GM06990 (cell line): ENCODE measurements at regions not wholly inside any gene's neighbourhood (a gene's known extent, or its start where the extent isn't known, plus 50 kb on each side); places are given as distances from the start of the nearest gene placed in this dataset.

Experiments used
- DNase-seq: peaks from one replicate; pipeline ENCODE4 v3.0.0-alpha.2; 2011; ENCODE audit not compliant: insufficient read length; ENCODE audit errors: extremely low read depth
- H3K27me3 ChIP-seq: replicated peaks from 2 replicates; pipeline ENCODE4 v1.6.0; 2011; ENCODE audit warnings: low read length; ENCODE audit not compliant: control insufficient read depth, insufficient read depth
- H3K36me3 ChIP-seq: 2 replicates; pipeline ENCODE4 v1.5.1; 2011; ENCODE audit warnings: low read length; ENCODE audit not compliant: control insufficient read depth, insufficient read depth
- H3K4me3 ChIP-seq: replicated peaks from 2 replicates; pipeline ENCODE4 v1.5.1; 2011; ENCODE audit warnings: low read depth, mild to moderate bottlenecking, control low read depth, low read length
- TF ChIP-seq, protein P1 (sequence below): IDR thresholded peaks from 2 replicates; pipeline ENCODE4 v1.5.1; 2011; ENCODE audit warnings: low read length, control low read depth, mild to moderate bottlenecking, inconsistent platforms; ENCODE audit not compliant: insufficient read depth, poor library complexity, severe bottlenecking

GRCh38 chr17:6005939-6006338 is 64.2 kb upstream of the WSCD1 start:
- no peak for DNase-seq
- Histone ChIP-seq H3K4me3 (no peak overlapping the region), H3K36me3 (no peaks in the 10 kb centered on the region), H3K27me3 (no peaks in the 10 kb centered on the region)
- TF ChIP-seq, protein P1, sequence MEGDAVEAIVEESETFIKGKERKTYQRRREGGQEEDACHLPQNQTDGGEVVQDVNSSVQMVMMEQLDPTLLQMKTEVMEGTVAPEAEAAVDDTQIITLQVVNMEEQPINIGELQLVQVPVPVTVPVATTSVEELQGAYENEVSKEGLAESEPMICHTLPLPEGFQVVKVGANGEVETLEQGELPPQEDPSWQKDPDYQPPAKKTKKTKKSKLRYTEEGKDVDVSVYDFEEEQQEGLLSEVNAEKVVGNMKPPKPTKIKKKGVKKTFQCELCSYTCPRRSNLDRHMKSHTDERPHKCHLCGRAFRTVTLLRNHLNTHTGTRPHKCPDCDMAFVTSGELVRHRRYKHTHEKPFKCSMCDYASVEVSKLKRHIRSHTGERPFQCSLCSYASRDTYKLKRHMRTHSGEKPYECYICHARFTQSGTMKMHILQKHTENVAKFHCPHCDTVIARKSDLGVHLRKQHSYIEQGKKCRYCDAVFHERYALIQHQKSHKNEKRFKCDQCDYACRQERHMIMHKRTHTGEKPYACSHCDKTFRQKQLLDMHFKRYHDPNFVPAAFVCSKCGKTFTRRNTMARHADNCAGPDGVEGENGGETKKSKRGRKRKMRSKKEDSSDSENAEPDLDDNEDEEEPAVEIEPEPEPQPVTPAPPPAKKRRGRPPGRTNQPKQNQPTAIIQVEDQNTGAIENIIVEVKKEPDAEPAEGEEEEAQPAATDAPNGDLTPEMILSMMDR = no peak

- TF ChIP-seq, protein P1 = no peak
- H3K4me3 ChIP-seq = no peak overlapping the region
- DNase-seq = no peak
- no peaks in the 10 kb centered on the region; the same call in 1 of the 2 replicates for H3K27me3 ChIP-seq
- no peaks in the 10 kb centered on the region for H3K36me3 ChIP-seq
Measured at GRCh38 chr17:6011206-6011605, 59.0 kb upstream of the WSCD1 start.

DNA sequence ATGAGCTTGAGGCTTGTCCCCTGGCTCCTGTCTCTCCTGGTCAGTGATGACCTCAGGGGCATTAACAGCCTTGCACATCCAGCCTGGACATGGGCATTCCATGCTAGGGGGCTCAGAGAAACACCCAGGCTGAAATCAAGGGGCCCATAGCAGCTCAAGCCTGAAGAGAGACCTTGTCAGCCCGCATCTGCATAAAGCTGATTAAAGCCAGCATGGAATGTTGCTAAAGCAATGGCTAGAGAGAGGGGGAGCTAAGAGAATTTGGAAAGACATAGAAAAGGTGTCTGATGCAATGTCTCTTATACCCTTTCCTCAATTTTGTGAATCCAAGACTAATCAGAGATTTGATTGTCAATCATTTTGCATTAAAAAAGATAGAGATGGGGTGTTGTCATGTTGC is 51.4 kb upstream of the WSCD1 start:
- H3K4me3 ChIP-seq = no peak overlapping the region
- H3K27me3 ChIP-seq = no peaks in the 10 kb centered on the region; the same call in 1 of the 2 replicates
- H3K36me3 ChIP-seq = no peaks in the 10 kb centered on the region
- TF ChIP-seq, protein P1 = no peak
- DNase-seq = no peak

DNA sequence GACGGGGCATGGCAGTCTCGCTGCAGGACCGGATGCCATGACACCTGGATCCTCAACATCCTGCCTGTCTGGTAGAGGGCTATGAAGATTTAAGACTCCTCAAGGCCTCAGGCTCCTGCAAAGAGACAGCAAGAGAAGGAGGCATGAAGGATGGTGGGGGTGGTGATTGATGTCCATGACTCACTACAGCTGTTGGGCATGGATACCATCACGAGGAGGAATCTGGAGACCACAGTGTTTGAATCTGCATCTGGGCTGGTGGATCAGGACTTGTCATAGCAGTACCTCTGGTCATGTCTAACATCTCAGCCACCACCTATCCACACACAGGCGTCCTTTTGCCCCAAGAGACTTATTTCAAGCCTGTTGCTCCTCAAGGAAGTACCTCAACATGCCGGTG is 50.2 kb upstream of the WSCD1 start:
- DNase-seq = no peak
- H3K4me3 ChIP-seq = no peak overlapping the region
- H3K36me3 ChIP-seq = no peaks in the 10 kb centered on the region
- H3K27me3 ChIP-seq = no peaks in the 10 kb centered on the region
- TF ChIP-seq, protein P1 = no peak

DNA sequence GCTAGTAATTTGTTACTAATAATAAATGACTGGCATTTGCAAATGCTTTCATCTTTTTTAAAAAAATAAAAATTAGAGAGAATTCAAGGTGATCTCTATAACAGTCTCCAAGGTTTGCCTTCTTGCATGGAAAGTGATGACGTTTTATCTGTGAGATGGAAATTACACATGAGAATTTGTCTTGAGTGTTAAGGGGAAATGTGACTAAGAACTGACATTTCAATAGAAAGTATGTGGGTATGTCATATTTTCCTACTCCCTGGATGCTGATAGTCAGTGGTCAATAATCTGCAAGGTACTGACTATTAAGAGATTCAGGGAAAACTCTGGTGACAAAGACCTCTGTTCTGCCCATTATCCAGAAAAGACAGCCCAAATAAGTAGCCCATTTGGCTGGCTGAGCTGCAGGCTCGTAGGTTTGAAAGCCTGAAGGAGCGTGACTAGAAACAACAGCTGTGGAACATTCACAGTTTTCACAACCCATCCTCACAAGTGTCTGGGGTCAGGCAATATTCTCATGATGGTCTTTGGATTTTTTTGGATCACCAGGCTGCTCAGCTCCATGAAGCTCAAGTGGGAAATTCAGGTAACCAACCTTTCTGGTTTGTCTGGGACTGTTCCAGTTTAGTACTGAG is 49.7 kb upstream of the WSCD1 start:
- DNase-seq = no peak
- TF ChIP-seq, protein P1 = no peak
- no peak overlapping the region for H3K4me3 ChIP-seq
- H3K36me3 ChIP-seq = no peaks in the 10 kb centered on the region
- H3K27me3 ChIP-seq = no peaks in the 10 kb centered on the region; the same call in 1 of the 2 replicates
